GM12878 (cell line): ENCODE measurements at regions not wholly inside any gene's neighbourhood (a gene's known extent, or its start where the extent isn't known, plus 50 kb on each side); places are given as distances from the start of the nearest gene placed in this dataset.

Experiments
- ATAC-seq: fragments of 200-7000 bp; cut with Tn5 transposase; 3 replicates; pipeline ENCODE4 v1.9.1; 2020; ENCODE audit warnings: mild to moderate bottlenecking, moderate library complexity
- BruUV-seq: library from RNA; stranded (reverse); fragments of 400-500 nt; replicated peaks from 2 replicates; lab custom pipeline; 2021; lab: Mats Ljungman, UMichigan
- CTCF ChIA-PET: fragments of 300-600 bp; sonication (Branson Sonifier 250); formaldehyde crosslinking; extraction: SDS; loops from one replicate; lab custom pipeline; 2021; ENCODE audit warnings: inconsistent platforms; lab: Yijun Ruan, JAX
- POLR2A ChIA-PET: fragments of 350-600 bp; formaldehyde crosslinking; extraction: SDS; loops from one replicate; lab custom pipeline; 2021; ENCODE audit warnings: inconsistent platforms; lab: Charles Lee
- RAD21 ChIA-PET: fragments of 300-600 bp; sonication (Branson Sonifier 250); formaldehyde crosslinking; loops from one replicate; lab custom pipeline; 2023; ENCODE audit warnings: antibody characterized with exemption; ENCODE audit not compliant: unreplicated experiment; lab: Charles Lee
- SMC1A ChIA-PET: fragments of 300-600 bp; sonication (Branson Sonifier 250); formaldehyde crosslinking; loops from one replicate; lab custom pipeline; 2023; ENCODE audit not compliant: unreplicated experiment, uncharacterized antibody; lab: Charles Lee
- DNase-seq: peaks from one replicate; pipeline ENCODE4 v3.0.0-alpha.2; 2011; ENCODE audit warnings: low read depth, low spot score
- FAIRE-seq: peaks from 3 replicates; lab custom pipeline; 2011; peaks lifted over from hg19 to GRCh38; lab: Jason Lieb, UNC
- H2AFZ ChIP-seq: 2 replicates; pipeline ENCODE4 v1.6.0; 2011; ENCODE audit warnings: low read depth, low read length, control low read depth; ENCODE audit not compliant: control insufficient read depth
- H3K27ac ChIP-seq: 2 replicates; pipeline ENCODE4 v1.5.1; 2011; ENCODE audit warnings: control low read depth; ENCODE audit not compliant: control insufficient read depth, insufficient read depth
- H3K27me3 ChIP-seq, 2 experiments: replicated peaks in 1 of 2; 2 replicates each; pipeline versions ENCODE4 v1.6.0 to v1.6.1; 2011; ENCODE audit warnings: low read length in 1 of 2; ENCODE audit not compliant: control insufficient read depth in 2 of 2, insufficient read depth in 2 of 2
- H3K36me3 ChIP-seq, 2 experiments: 2 replicates each; pipeline ENCODE4 v1.5.1; 2011; ENCODE audit warnings: low read length in 1 of 2; ENCODE audit not compliant: control insufficient read depth in 2 of 2, insufficient read depth in 2 of 2
- H3K4me1 ChIP-seq: 2 replicates; pipeline ENCODE4 v1.6.1; 2011; ENCODE audit warnings: mild to moderate bottlenecking, low read length, moderate library complexity, mixed read lengths; ENCODE audit not compliant: control insufficient read depth, insufficient read depth
- H3K4me2 ChIP-seq: 2 replicates; pipeline ENCODE4 v1.6.0; 2011; ENCODE audit warnings: control low read depth; ENCODE audit not compliant: control insufficient read depth, insufficient read depth
- H3K4me3 ChIP-seq: fragments of 200-600 bp; sonication (generic); 2 replicates; pipeline ENCODE4 v1.5.1; 2016
- H3K79me2 ChIP-seq: 2 replicates; pipeline ENCODE4 v1.6.0; 2011; ENCODE audit warnings: low read length; ENCODE audit not compliant: control insufficient read depth, insufficient read depth
- H3K9ac ChIP-seq: 2 replicates; pipeline ENCODE4 v1.8.0; 2011; ENCODE audit warnings: low read length, control low read depth, mixed read lengths; ENCODE audit not compliant: control insufficient read depth, insufficient read depth
- H3K9me3 ChIP-seq: replicated peaks from 3 replicates; pipeline ENCODE4 v1.5.1; 2011; ENCODE audit warnings: mild to moderate bottlenecking, low read length; ENCODE audit not compliant: control insufficient read depth, insufficient read depth
- H4K20me1 ChIP-seq: 2 replicates; pipeline ENCODE4 v1.6.0; 2011; ENCODE audit not compliant: control insufficient read depth, insufficient read depth
- ASH2L ChIP-seq: fragments of 300-600, 200-600 bp; sonication (generic); IDR thresholded peaks from 2 replicates; pipeline ENCODE4 v1.6.1; 2017; ENCODE audit warnings: low read depth, mild to moderate bottlenecking, borderline replicate concordance
- CBX3 ChIP-seq: fragments of 200-600 bp; sonication (generic); IDR thresholded peaks from 2 replicates; pipeline ENCODE4 v1.6.1; 2016; ENCODE audit warnings: low read depth, borderline replicate concordance
- NBN ChIP-seq: fragments of 450-650 bp; IDR thresholded peaks from 2 replicates; pipeline ENCODE4 v1.6.1; 2016
- RELA ChIP-seq: fragments of 450-650 bp; IDR thresholded peaks from 2 replicates; pipeline ENCODE4 v1.8.0; 2014; ENCODE audit warnings: borderline replicate concordance; ENCODE audit not compliant: partially characterized antibody
- RUNX3 ChIP-seq: IDR thresholded peaks from 2 replicates; pipeline ENCODE4 v1.6.1; 2012; ENCODE audit warnings: low read length, inconsistent platforms
- STAT3 ChIP-seq: IDR thresholded peaks from 2 replicates; pipeline ENCODE4 v1.6.1; 2011; ENCODE audit warnings: low read depth, low read length, improper control_type of control experiment
- TCF7 ChIP-seq: IDR thresholded peaks from 2 replicates; pipeline ENCODE4 v1.6.1; 2014; ENCODE audit warnings: antibody characterized with exemption, borderline replicate concordance
- ZNF207 ChIP-seq: fragments of 450-650 bp; IDR thresholded peaks from 2 replicates; pipeline ENCODE4 v1.6.1; 2014; ENCODE audit warnings: antibody characterized with exemption, mild to moderate bottlenecking, borderline replicate concordance
- WGBS: methylation state at CpG from one replicate; pipeline ENCODE4 v1.1.6; 2016; ENCODE audit warnings: low lambda C conversion rate; ENCODE audit not compliant: insufficient replicate concordance, insufficient coverage; ENCODE audit errors: missing lambda C conversion rate; 5-methylcytosine and 5-hydroxymethylcytosine counted together
- in situ Hi-C: fragments of 300-500 bp; cut with MboI; formaldehyde crosslinking; loops from 9 replicates; pipeline ENCODE4 v1.14.3; 2018; ENCODE audit warnings: mixed read lengths
- intact Hi-C: fragments of 100-400 bp; cut with micrococcal nuclease; formaldehyde crosslinking; loops from one replicate; pipeline ENCODE4 v1.14.2; 2022; ENCODE audit not compliant: unreplicated experiment

DNA sequence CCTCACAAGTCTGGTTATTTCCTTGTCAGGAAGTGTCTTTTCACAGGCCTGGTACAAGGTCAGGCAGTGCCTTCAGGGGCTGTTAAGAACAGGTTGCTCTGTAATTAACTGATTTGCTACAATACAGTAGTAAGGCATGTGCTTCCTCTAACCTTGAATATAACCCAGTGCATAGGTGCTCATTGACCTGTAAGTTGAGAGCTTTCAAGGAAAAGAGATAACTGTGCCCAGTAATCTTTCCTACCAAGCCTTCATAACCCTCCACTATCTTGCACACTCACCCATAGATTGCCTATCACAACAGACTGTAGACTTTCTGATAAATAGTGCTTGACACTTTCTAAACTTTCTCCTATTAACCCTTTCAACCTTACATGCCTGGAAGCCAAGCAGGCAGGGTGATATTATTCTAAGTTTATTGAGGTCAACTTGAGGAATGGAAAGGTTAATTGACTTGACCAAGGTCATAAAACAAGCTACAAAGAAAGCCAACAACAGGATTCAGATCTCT lies 148.1 kb downstream of the PPARGC1A start:
- H2AFZ ChIP-seq: no peak overlapping the region
- no peaks in the 10 kb centered on the region for H3K9me3 ChIP-seq
- intact Hi-C loops: no loop called here

DNA sequence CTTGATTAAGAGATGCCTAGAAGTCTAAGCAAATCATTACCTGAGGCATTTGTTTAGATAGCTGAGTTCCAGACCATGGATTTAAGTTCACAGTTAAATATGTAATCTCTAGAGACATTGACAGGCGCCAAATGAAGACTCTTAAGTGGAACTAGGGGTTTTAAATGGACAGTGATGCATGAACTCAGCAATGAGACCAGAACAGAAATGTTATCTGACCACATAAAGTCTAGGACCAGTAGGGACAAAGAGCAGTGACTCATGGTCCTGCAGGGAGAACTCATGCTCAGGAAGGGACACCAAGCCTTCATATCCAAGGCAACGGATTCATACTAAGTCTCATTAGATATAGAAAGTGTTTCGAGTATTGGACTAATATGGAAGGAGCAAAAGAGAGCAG lies 152.3 kb downstream of the PPARGC1A start:
- TF ChIP-seq RUNX3 (no peak), ZNF207 (no peak), RELA (no peak), CBX3 (no peak)
- TF ChIP-seq, all 136 proteins: peak for 0
- Histone ChIP-seq H3K4me1 (no peaks in the 10 kb centered on the region), H4K20me1 (no peaks in the 10 kb centered on the region), H3K36me3 (no peaks in the 10 kb centered on the region), H2AFZ (no peak overlapping the region), H3K27me3 (no peaks in the 10 kb centered on the region), H3K79me2 (no peaks in the 10 kb centered on the region), H3K9ac (no peak overlapping the region), H3K27ac (no peak overlapping the region), H3K9me3 (no peaks in the 10 kb centered on the region), H3K4me3 (no peak overlapping the region), H3K4me2 (no peak overlapping the region)
- SMC1A ChIA-PET: no interaction called here
- no peak for DNase-seq
- intact Hi-C loops: no loop called here
- no TSS peak for BruUV-seq
- 0% methylated on average over 3 of the region's 3 CpGs for WGBS
- CTCF ChIA-PET: no interaction called here
- RAD21 ChIA-PET: no interaction called here
- in situ Hi-C loops: no loop called here
- no peak for ATAC-seq
- FAIRE-seq: no peak
- POLR2A ChIA-PET: no interaction called here

More for the DNA sequence above, 148.1 kb downstream of the PPARGC1A start:
- no peak overlapping the region for H3K9ac ChIP-seq
- TF ChIP-seq TCF7 (no peak), ASH2L (no peak), STAT3 (no peak), NBN (no peak)
- ATAC-seq (no peak), DNase-seq (no peak), FAIRE-seq (no peak)
- no peaks in the 10 kb centered on the region for H3K4me1 ChIP-seq
- RAD21 ChIA-PET: no interaction called here
- no peak overlapping the region for H3K4me3 ChIP-seq
- CTCF ChIA-PET: no interaction called here
- SMC1A ChIA-PET: no interaction called here
- no peaks in the 10 kb centered on the region for H3K27me3 ChIP-seq
- H3K36me3 ChIP-seq: no peaks in the 10 kb centered on the region
- H4K20me1 ChIP-seq: no peaks in the 10 kb centered on the region
- H3K79me2 ChIP-seq: no peaks in the 10 kb centered on the region
- no TSS peak for BruUV-seq
- POLR2A ChIA-PET: no interaction called here
- H3K4me2 ChIP-seq: no peak overlapping the region
- in situ Hi-C loops: no loop called here
- no peak overlapping the region for H3K27ac ChIP-seq
